Activated CD4-positive, alpha-beta T cell treated with anti-CD3 and anti-CD28 coated beads, Interleukin-2, Interleukin-6, amounts not matched to agents 100 ng/mL and 50 ng/mL, durations not matched to agents 16 hours and 8 hours (primary cell): ENCODE measurements at regions not wholly inside any gene's neighbourhood (a gene's known extent, or its start where the extent isn't known, plus 50 kb on each side); places are given as distances from the start of the nearest gene placed in this dataset.

ENCODE experiments used
- DNase-seq: peaks from one replicate; pipeline ENCODE4 v3.0.0-alpha.2; 2020

- DNase-seq, result no peak
Measured at GRCh38 chr6:106767271-106767670, 137.9 kb downstream of the QRSL1 start.

GRCh38 chr6:106766201-106766600, 136.8 kb downstream of the QRSL1 start:
- no peak for DNase-seq

- DNase-seq, result no peak
Measured at GRCh38 chr6:106765496-106765895, 136.1 kb downstream of the QRSL1 start.

- DNase-seq, result no peak
Measured at GRCh38 chr6:106764353-106764980, 135.1 kb downstream of the QRSL1 start.

- DNase-seq, result no peak
Measured at GRCh38 chr6:106763361-106763760, 134.0 kb downstream of the QRSL1 start.

GRCh38 chr6:106761160-106761559, 131.8 kb downstream of the QRSL1 start:
- no peak for DNase-seq

- no peak for DNase-seq
Measured at GRCh38 chr6:106759112-106759511, 129.7 kb downstream of the QRSL1 start.

GRCh38 chr6:106757722-106758467, 128.5 kb downstream of the QRSL1 start:
- DNase-seq, result no peak

GRCh38 chr6:106757267-106757666, 127.9 kb downstream of the QRSL1 start:
- no peak for DNase-seq

- no peak for DNase-seq
Measured at GRCh38 chr6:106754215-106754614, 124.8 kb downstream of the QRSL1 start.

- no peak for DNase-seq
Measured at GRCh38 chr6:106752641-106753040, 123.3 kb downstream of the QRSL1 start.

- no peak for DNase-seq
Measured at GRCh38 chr6:106751501-106752252, 122.3 kb downstream of the QRSL1 start.

- DNase-seq, result no peak
Measured at GRCh38 chr6:106750946-106751345, 121.6 kb downstream of the QRSL1 start.

- DNase-seq, result no peak
Measured at GRCh38 chr6:106750142-106750918, 121.0 kb downstream of the QRSL1 start.

- DNase-seq, result no peak
Measured at GRCh38 chr6:106749609-106750008, 120.2 kb downstream of the QRSL1 start.

GRCh38 chr6:106748547-106749207, 119.3 kb downstream of the QRSL1 start:
- DNase-seq, result no peak

- DNase-seq, result no peak
Measured at GRCh38 chr6:106747139-106747538, 117.8 kb downstream of the QRSL1 start.

GRCh38 chr6:106746652-106747051, 117.3 kb downstream of the QRSL1 start:
- DNase-seq, result no peak

- DNase-seq, result no peak
Measured at GRCh38 chr6:106745824-106746582, 116.6 kb downstream of the QRSL1 start.

GRCh38 chr6:106745197-106745770, 115.9 kb downstream of the QRSL1 start:
- DNase-seq, result no peak

- DNase-seq, result no peak
Measured at GRCh38 chr6:106744781-106745180, 115.4 kb downstream of the QRSL1 start.
